Calu3 (cell line): ENCODE measurements at regions not wholly inside any gene's neighbourhood (a gene's known extent, or its start where the extent isn't known, plus 50 kb on each side); places are given as distances from the start of the nearest gene placed in this dataset.

ENCODE experiments used
- BruUV-seq: library from RNA; stranded (reverse); fragments of 400-500 nt; replicated peaks from 2 replicates; lab custom pipeline; 2021; lab: Mats Ljungman, UMichigan
- CTCF ChIA-PET: fragments of 300-600 bp; sonication (Branson Sonifier 250); formaldehyde crosslinking; loops from one replicate; lab custom pipeline; 2022; ENCODE audit warnings: antibody characterized with exemption; lab: Charles Lee
- DNase-seq: peaks from one replicate; pipeline ENCODE4 v3.0.0; 2022
- H3K27ac Mint-ChIP-seq: one replicate; pipeline ENCODE4 v1.8.0; 2022; ENCODE audit warnings: mixed read lengths; ENCODE audit not compliant: unreplicated experiment
- H3K27me3 Mint-ChIP-seq: one replicate; pipeline ENCODE4 v1.8.0; 2022; ENCODE audit warnings: mixed read lengths; ENCODE audit not compliant: unreplicated experiment
- H3K36me3 Mint-ChIP-seq: one replicate; pipeline ENCODE4 v1.8.0; 2022; ENCODE audit warnings: mild to moderate bottlenecking, moderate library complexity, mixed read lengths; ENCODE audit not compliant: insufficient read depth, unreplicated experiment
- H3K4me1 Mint-ChIP-seq: one replicate; pipeline ENCODE4 v1.8.0; 2022; ENCODE audit warnings: mild to moderate bottlenecking, low read depth, mixed read lengths; ENCODE audit not compliant: unreplicated experiment
- H3K4me3 Mint-ChIP-seq: one replicate; pipeline ENCODE4 v1.8.0; 2022; ENCODE audit warnings: mild to moderate bottlenecking, low read depth, moderate library complexity, mixed read lengths; ENCODE audit not compliant: unreplicated experiment
- H3K9me3 Mint-ChIP-seq: one replicate; pipeline ENCODE4 v1.8.0; 2022; ENCODE audit warnings: low read depth, mixed read lengths; ENCODE audit not compliant: unreplicated experiment
- intact Hi-C: fragments of 100-400 bp; cut with micrococcal nuclease; formaldehyde crosslinking; loops from one replicate; pipeline ENCODE4 v1.10.0; 2022; ENCODE audit not compliant: unreplicated experiment
- TF ChIP-seq, protein P1 (sequence below): fragments of 200-600 bp; IDR thresholded peaks from one replicate; pipeline ENCODE4 v1.8.0; 2022; ENCODE audit warnings: antibody characterized with exemption; ENCODE audit not compliant: unreplicated experiment

DNA sequence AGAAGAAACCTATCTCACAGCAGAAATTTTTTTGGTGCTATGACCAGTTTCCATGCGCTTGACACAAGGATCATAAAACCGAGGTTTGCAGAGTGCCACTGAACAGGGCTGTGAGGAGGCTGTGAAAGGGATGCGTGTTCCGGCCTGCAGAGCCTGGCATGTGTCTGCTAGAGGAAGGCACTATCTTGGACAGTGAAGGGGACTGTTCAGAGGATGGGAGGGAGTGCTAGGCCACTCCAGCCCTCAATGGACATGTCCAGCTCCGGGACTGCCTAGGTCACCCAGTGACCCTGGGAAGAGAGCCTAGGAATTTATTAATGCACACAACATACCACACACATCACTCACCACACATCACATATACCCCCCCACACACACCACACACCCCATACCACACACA, 275.9 kb downstream of the GADD45G start:
- Mint-ChIP-seq H3K4me1 (no peaks in the 10 kb centered on the region), H3K27me3 (peaks cover 42% of the 10 kb centered on the region), H3K9me3 (no peaks in the 10 kb centered on the region), H3K36me3 (no peaks in the 10 kb centered on the region), H3K27ac (no peak overlapping the region), H3K4me3 (no peak overlapping the region)
- TF ChIP-seq, protein P1, sequence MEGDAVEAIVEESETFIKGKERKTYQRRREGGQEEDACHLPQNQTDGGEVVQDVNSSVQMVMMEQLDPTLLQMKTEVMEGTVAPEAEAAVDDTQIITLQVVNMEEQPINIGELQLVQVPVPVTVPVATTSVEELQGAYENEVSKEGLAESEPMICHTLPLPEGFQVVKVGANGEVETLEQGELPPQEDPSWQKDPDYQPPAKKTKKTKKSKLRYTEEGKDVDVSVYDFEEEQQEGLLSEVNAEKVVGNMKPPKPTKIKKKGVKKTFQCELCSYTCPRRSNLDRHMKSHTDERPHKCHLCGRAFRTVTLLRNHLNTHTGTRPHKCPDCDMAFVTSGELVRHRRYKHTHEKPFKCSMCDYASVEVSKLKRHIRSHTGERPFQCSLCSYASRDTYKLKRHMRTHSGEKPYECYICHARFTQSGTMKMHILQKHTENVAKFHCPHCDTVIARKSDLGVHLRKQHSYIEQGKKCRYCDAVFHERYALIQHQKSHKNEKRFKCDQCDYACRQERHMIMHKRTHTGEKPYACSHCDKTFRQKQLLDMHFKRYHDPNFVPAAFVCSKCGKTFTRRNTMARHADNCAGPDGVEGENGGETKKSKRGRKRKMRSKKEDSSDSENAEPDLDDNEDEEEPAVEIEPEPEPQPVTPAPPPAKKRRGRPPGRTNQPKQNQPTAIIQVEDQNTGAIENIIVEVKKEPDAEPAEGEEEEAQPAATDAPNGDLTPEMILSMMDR: no peak
- CTCF ChIA-PET: interaction anchor here (0.5 kb wide), 1 partner anchor 67 kb away, joined by 3 read pairs; no protein-coding TSS in a partner anchor
- BruUV-seq: no TSS peak
- no peak for DNase-seq
- intact Hi-C loops: no loop called here

DNA sequence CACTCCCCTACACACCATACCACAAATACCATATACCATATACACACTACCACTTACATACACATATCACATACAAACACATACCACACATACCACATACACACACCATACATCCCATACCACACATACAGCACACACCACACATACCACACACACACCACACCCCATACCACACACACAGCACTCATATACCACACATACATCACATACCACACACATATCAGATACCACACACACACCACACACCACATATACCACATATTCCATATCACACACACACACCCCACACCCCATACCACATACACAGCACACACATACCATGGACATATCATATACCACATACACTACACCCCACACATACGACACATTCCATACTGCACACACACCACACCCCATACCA, 276.6 kb downstream of the GADD45G start:
- no peaks in the 10 kb centered on the region for H3K9me3 Mint-ChIP-seq
- H3K36me3 Mint-ChIP-seq: no peaks in the 10 kb centered on the region
- peaks cover 40% of the 10 kb centered on the region for H3K27me3 Mint-ChIP-seq
- intact Hi-C loops: no loop called here
- DNase-seq: no peak
- CTCF ChIA-PET: no interaction called here
- H3K4me3 Mint-ChIP-seq: no peak overlapping the region
- no peak overlapping the region for H3K27ac Mint-ChIP-seq
- no TSS peak for BruUV-seq
- no peaks in the 10 kb centered on the region for H3K4me1 Mint-ChIP-seq
- TF ChIP-seq, protein P1: no peak

DNA sequence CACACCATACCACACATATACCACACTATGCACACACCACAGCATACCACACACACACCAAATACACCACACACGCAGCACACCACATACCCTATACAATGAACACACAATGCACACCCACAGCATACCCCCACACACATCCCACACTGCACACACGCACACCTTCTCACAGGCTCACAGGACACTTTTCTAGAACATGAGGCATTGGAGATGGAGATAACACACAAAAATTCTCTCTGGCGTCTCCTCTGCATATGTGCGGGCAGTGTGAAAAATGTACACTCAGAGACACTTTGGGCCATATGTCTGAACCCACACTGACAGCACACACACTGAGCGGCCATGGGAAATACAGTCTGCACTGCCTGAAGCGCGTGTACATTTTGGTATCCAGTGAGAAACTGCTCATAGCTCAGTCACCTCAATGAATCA, 278.1 kb downstream of the GADD45G start:
- no peak for DNase-seq
- no TSS peak for BruUV-seq
- peaks cover 45% of the 10 kb centered on the region for H3K27me3 Mint-ChIP-seq
- intact Hi-C loops: no loop called here
- no peaks in the 10 kb centered on the region for H3K9me3 Mint-ChIP-seq
- no peak overlapping the region for H3K27ac Mint-ChIP-seq
- TF ChIP-seq, protein P1: no peak
- H3K4me3 Mint-ChIP-seq: no peak overlapping the region
- no peaks in the 10 kb centered on the region for H3K36me3 Mint-ChIP-seq
- no peaks in the 10 kb centered on the region for H3K4me1 Mint-ChIP-seq
- CTCF ChIA-PET: no interaction called here

DNA sequence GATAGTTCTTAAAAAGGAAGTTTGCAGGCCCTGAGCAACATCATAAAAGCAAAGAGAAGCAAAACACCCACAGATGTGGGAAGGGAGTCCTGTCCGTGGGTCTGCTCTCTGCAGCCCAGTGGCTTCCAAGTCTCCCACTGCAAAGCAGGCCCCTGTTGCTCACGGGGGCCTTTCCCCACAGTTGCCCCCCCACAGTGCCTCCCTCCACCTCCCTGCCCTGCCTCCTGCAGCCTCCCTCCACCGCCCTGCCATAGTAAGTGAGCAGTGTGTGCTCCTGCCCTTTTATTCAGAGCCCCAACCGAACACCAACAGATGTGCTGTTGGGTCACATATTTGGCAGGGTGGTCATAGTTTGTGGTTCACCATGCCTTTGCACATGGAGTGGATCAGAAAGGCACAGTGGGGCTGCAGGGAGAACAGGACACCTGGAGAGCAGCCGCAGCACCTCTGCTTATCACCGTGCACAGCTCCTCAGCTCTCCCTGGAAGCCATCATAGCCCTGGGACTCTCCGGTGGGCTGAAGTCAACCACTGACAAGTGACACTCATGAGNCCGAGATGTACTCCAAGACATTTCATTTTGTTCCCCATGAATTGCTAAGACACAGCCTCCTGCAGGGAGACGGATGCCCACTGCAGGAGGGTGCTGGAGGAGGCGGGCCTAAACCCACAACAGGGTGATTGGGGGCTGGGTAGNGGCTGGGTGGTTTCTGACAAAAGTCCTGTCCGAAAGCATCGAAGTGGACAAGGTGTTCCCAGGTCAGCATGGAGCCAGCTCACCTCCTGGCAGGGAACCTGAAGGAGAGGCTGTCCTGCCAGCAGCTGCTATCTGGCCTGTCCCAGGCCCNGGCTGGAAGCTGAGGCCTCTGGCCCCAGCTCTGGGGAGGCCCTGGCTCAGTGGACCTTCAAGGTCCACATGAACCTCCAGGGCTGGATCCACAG, 278.9 kb downstream of the GADD45G start:
- no peak overlapping the region for H3K4me3 Mint-ChIP-seq
- no TSS peak for BruUV-seq
- no peaks in the 10 kb centered on the region for H3K4me1 Mint-ChIP-seq
- no peaks in the 10 kb centered on the region for H3K9me3 Mint-ChIP-seq
- H3K27me3 Mint-ChIP-seq: peaks cover 38% of the 10 kb centered on the region
- H3K27ac Mint-ChIP-seq: no peak overlapping the region
- CTCF ChIA-PET: no interaction called here
- TF ChIP-seq, protein P1: no peak
- no peak for DNase-seq
- intact Hi-C loops: no loop called here
- no peaks in the 10 kb centered on the region for H3K36me3 Mint-ChIP-seq
